ENCODE measurements at regions not wholly inside any gene's neighbourhood (a gene's known extent, or its start where the extent isn't known, plus 50 kb on each side); places are given as distances from the start of the nearest gene placed in this dataset.

DNA sequence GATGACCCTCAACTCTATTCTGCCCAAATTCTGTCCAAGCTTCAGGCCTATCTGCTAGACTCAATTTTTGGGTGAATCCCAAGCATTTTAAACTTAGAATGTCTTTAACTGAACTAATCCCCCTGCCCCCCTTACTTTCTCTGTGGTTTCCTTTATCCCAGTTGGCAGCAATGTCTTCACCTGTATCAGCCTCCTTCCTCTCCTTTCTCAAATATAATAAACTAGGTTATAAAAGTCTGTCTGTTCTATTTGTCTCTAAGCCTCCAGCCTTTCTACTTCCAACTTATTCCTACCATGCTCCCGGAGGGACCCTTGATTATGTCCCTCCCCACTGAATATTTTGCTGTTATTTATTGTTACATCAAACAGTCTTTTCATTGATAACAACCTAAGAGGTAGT lies 375.5 kb upstream of the TRIB2 start:
- no peak overlapping the region for H3K4me3 ChIP-seq (ENCODE audit: low read depth, low read length)
- no peak for DNase-seq (ENCODE audit: low read depth)
- no peak for TF ChIP-seq CTCF (IDR thresholded peaks at IDR 0.05; ENCODE audit: insufficient read depth, low read length)

GRCh38 chr2:12341920-12342319 lies 374.8 kb upstream of the TRIB2 start:
- no peak overlapping the region for H3K4me3 ChIP-seq (ENCODE audit: low read depth, low read length)
- TF ChIP-seq CTCF (IDR thresholded peaks at IDR 0.05; ENCODE audit: insufficient read depth, low read length): no peak
- no peak for DNase-seq (ENCODE audit: low read depth)

- no peak for TF ChIP-seq CTCF (IDR thresholded peaks at IDR 0.05; ENCODE audit: insufficient read depth, low read length)
- DNase-seq (ENCODE audit: low read depth): no peak
- H3K4me3 ChIP-seq (ENCODE audit: low read depth, low read length): no peak overlapping the region
These were observed 373.6 kb upstream of the TRIB2 start for GRCh38 chr2:12343141-12343540.

- TF ChIP-seq CTCF (IDR thresholded peaks at IDR 0.05; ENCODE audit: insufficient read depth, low read length): no peak
- DNase-seq (ENCODE audit: low read depth): no peak
- no peak overlapping the region for H3K4me3 ChIP-seq (ENCODE audit: low read depth, low read length)
These were observed 369.7 kb upstream of the TRIB2 start for GRCh38 chr2:12347066-12347493.

- no peak for DNase-seq (ENCODE audit: low read depth)
- no peak for TF ChIP-seq CTCF (IDR thresholded peaks at IDR 0.05; ENCODE audit: insufficient read depth, low read length)
- no peak overlapping the region for H3K4me3 ChIP-seq (ENCODE audit: low read depth, low read length)
These were observed 368.5 kb upstream of the TRIB2 start for GRCh38 chr2:12348216-12348615.

DNA sequence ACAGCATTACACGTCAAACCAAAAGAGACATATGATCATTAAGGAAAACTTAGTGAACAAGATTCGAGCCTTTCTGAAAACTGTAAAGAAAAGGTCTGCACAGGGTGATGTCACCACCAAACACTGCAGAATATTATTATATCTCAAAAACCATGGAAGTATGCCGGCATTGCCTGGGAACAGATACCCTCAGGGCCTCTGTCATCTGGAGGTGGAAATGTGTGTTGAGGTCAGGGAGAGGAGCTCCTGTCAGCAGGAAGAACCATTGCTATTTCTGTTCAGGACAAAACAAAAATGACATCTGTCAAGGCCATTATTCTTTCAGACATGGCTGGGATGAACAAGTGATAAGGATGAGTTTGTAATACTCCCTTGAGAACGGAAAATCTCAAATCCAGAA lies 365.9 kb upstream of the TRIB2 start:
- H3K4me3 ChIP-seq (ENCODE audit: low read depth, low read length): no peak overlapping the region
- DNase-seq (ENCODE audit: low read depth): no peak
- TF ChIP-seq CTCF (IDR thresholded peaks at IDR 0.05; ENCODE audit: insufficient read depth, low read length): no peak

- H3K4me3 ChIP-seq (ENCODE audit: low read depth, low read length): no peak overlapping the region
- no peak for DNase-seq (ENCODE audit: low read depth)
These were observed 363.8 kb upstream of the TRIB2 start for GRCh38 chr2:12352889-12353288.

More at GRCh38 chr2:12352889-12353288, 363.8 kb upstream of the TRIB2 start:
- TF ChIP-seq CTCF (IDR thresholded peaks at IDR 0.05; ENCODE audit: insufficient read depth, low read length): no peak
